HG03159 (cell line): ENCODE measurements at regions not wholly inside any gene's neighbourhood (a gene's known extent, or its start where the extent isn't known, plus 50 kb on each side); places are given as distances from the start of the nearest gene placed in this dataset.

Source experiments
- ATAC-seq: cut with Tn5 transposase; IDR thresholded peaks from one replicate; pipeline ENCODE4 v1.9.1; 2021; ENCODE audit warnings: mild to moderate bottlenecking, moderate library complexity; ENCODE audit not compliant: unreplicated experiment

DNA sequence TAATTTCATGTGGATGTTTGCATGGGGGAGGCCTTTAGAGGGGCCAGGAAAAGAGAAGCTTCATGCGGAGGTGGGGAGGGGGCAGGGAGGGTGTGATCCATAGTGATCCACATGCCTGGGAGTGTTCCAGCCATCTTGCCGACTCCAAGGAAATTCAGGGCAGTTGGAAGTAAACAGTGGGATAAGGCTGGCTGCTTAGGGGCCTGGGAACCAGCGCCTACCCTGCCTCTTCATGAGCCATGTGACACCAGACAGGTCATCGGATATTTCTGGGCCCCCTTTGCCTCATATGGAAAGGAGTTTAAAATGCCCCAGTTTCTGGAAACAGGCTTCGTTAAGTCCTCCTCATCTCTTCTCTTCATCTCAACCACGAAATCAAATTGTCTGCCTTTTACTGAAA, 983.2 kb downstream of the BCL11B start:
- ATAC-seq: no peak

DNA sequence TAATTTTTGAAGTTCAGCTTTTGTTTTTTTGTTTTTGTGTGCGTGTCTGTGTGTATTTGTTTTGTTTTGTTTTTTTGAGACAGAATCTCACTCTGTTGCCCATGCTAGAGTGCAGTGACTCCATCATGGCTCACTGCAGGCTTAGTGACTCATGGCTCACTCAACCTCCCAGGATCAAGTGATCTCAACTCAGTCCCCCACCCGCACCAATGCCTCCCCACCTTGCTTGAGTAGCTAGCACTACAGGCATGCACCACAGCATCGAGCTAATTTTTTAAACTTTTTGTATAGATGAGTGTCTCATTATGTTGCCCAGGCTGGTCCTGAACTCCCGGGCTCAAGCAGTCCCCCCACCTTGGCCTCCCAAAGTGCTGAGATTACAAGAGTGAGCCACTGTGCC, 981.4 kb downstream of the BCL11B start:
- no peak for ATAC-seq

DNA sequence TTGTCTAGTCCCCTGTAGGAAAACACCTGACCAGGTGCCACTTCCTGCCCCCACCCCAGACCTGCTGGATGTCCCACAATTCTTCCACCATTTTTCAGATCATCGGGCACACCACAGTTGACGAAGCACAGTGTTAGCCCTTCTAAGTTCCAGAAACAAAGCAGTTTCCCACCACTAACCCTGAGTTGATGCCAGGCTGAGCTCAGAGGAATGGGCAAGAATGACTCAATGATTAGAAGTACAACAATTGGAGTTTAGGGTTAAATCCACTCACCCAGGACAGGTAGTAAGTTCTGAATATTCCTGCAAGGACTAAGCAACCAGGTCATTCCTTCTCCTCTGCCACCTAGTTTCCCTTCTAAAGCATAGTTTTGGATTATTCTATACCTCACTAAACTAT, 979.8 kb downstream of the BCL11B start:
- no peak for ATAC-seq

- no peak for ATAC-seq
These were observed 978.4 kb downstream of the BCL11B start for GRCh38 chr14:98293576-98293975.

DNA sequence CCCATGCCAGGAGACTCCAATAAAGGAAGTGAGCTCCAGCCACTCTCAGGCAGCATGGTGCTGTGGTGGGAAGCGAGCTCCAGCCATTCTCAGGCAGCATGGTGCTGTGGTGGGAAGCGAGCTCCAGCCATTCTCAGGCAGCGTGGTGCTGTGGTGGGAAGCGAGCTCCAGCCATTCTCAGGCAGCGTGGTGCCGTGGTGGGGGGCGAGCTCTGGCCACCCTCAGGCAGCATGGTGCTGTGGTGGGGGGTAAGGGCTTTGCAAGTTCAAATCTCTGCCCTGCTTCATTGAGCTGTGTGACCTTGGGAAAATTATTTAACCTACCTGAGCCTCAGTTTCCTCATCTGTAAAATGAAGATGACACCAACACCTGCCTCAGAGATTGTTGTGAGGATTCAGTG, 975.1 kb downstream of the BCL11B start:
- ATAC-seq: no peak

- no peak for ATAC-seq
These were observed 974.4 kb downstream of the BCL11B start for GRCh38 chr14:98297567-98297966.

DNA sequence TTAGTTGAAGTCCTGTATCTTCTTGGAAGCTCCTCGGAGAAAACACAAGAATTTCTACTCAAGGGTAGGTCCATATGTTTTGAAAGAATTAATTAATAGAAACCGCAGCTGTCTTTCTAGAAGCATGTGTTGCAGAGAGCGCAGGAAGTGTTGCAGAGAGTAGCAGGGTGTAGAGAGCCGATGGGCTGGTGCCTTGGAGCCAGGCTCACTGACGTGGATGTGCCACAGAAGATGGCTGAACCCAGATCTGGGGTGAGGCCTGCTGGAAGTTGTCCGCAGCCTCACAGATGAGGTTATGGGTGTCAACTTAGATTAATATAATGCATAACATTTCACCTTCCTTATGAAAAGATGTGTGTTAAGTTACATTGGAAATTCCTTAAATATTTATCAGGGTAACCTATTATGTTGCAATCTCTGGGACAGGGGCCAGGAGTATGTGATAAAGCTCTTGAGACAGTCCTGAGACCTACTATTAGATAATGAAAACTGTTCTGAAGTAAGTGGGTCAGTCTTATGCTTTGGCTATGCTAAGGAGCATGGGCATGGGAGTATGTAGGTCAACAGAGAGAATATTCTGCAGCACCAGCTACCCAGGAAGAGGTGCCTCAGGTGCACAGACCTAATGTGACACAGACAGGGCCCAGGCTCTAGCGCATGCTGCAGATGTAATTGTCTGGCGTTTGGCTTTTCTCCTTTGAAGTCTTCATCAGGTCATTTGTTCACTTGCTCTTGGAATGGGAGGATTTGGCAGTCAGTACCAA, 973.3 kb downstream of the BCL11B start:
- ATAC-seq: no peak

- ATAC-seq: no peak
These were observed 970.3 kb downstream of the BCL11B start for GRCh38 chr14:98301681-98302080.

- no peak for ATAC-seq
These were observed 967.4 kb downstream of the BCL11B start for GRCh38 chr14:98304574-98304973.

- ATAC-seq: no peak
These were observed 962.4 kb downstream of the BCL11B start for GRCh38 chr14:98309591-98309990.

- ATAC-seq: no peak
These were observed 960.0 kb downstream of the BCL11B start for GRCh38 chr14:98312006-98312405.

GRCh38 chr14:98321841-98322240, 950.2 kb downstream of the BCL11B start:
- no peak for ATAC-seq

DNA sequence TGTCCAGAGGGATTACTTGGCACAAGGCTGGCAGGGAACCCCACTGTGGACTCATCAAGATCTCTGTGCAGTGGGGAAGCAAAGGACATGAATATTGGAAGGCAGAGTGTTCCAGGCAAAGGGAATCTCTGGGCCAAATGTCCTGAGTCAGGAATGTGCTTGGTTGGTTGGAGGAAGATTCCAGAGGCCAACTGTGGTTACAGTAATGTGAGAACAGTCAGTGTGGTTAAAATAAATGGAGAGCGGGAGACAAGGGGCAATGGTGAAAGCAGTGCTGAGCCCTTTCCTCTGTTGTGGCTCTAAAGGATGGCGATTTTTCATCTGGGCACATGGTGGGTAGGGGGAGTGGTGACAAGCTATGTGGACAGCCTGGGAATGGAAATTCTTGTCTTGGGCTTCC, 948.2 kb downstream of the BCL11B start:
- no peak for ATAC-seq

GRCh38 chr14:98325761-98326160, 946.2 kb downstream of the BCL11B start:
- no peak for ATAC-seq

GRCh38 chr14:98328496-98328895, 943.5 kb downstream of the BCL11B start:
- no peak for ATAC-seq

DNA sequence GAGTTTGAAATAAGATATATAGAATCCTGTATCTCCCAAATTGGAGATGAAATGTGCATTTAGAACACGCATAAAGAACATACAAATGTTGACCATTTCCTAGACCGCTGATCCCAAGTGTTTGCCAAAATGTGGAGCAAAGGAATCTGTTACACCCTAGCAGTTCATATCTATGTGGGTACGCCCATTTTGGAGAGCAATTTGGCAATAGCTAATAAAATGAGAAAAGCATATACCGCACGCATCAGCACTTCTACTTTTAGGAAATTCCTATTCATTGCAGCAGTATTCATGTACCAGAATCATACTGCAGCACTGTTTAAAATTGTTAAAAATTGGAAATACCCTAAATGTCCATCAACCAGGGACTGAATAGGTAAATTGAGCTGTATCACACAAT, 937.8 kb downstream of the BCL11B start:
- ATAC-seq: no peak

GRCh38 chr14:98341211-98341610, 930.8 kb downstream of the BCL11B start:
- ATAC-seq: no peak

- no peak for ATAC-seq
These were observed 926.8 kb downstream of the BCL11B start for GRCh38 chr14:98345161-98345560.

- ATAC-seq: no peak
These were observed 924.3 kb downstream of the BCL11B start for GRCh38 chr14:98347686-98348085.

DNA sequence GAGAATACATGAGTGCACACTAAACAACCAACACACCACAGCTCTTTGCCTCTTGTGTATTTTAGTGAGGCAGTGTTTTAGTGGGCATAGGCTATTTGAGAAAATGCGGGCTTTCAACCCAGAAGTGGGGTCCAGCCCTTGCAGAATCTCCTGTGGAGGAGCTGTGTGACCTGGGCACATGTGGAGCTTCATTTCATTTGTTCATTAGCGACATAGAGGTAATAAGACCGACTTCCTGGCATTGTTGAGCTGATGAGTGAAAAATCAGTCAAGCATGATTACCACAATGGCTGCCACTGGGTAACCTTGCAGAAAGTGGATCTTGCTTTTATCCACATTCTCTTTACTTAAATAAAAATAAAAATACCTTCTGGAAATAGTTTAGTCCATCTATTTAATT, 923.5 kb downstream of the BCL11B start:
- no peak for ATAC-seq

- no peak for ATAC-seq
These were observed 921.8 kb downstream of the BCL11B start for GRCh38 chr14:98350213-98350612.

DNA sequence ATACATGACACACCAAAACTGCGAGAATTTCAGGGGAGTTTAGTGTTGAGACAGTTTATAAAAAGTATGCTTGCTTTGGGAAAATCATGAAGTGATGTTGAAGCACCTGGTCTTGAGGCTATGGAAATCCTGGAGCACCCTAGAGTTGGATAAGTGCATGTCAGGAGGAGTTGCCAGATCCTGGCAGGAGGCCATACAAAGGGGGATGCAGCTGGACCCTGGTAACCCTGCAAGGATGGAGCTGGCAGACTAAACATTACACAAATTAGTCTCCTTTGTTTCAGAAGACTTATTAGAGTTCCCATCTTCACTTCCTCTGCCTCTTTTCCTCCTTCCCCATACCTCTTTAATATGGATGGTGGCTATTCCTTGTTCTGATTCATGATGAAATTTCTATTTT, 907.0 kb downstream of the BCL11B start:
- no peak for ATAC-seq

GRCh38 chr14:98366429-98366828, 905.6 kb downstream of the BCL11B start:
- ATAC-seq: no peak
